ENCODE measurements at regions not wholly inside any gene's neighbourhood (a gene's known extent, or its start where the extent isn't known, plus 50 kb on each side); places are given as distances from the start of the nearest gene placed in this dataset.
"Not testable (repeated sequence)": the region's sequence is repeated elsewhere in the genome, so short reads cannot be mapped to it uniquely, and the experiment has no call there.

- not testable (repeated sequence) for TF ChIP-seq POLR2AphosphoS5 (IDR thresholded peaks at IDR 0.05); MXI1 (conservative IDR thresholded peaks at IDR 0.05; ENCODE audit: poor library complexity, severe bottlenecking); EZH2 (IDR thresholded peaks at IDR 0.05; ENCODE audit: borderline replicate concordance, insufficient read depth, low read length, poor library complexity, severe bottlenecking); EP300 (conservative IDR thresholded peaks at IDR 0.05; ENCODE audit: poor library complexity, severe bottlenecking); REST (IDR thresholded peaks at IDR 0.05; ENCODE audit: borderline replicate concordance)
- TF ChIP-seq CTCF (IDR thresholded peaks at IDR 0.05; ENCODE audit: poor library complexity, severe bottlenecking), result peak; percentile 63
- TF ChIP-seq SMC3 (conservative IDR thresholded peaks at IDR 0.05; ENCODE audit: poor library complexity), result peak; percentile 65
Measured at GRCh38 chr13:24580315-24580714, 67.7 kb upstream of the PARP4 start.
